Peyer's patch (tissue), 4 donors: ENCODE measurements at regions not wholly inside any gene's neighbourhood (a gene's known extent, or its start where the extent isn't known, plus 50 kb on each side); places are given as distances from the start of the nearest gene placed in this dataset.

Source experiments
- CTCF ChIP-seq, 6 experiments: fragments of 450-650 bp in 4 of 6; fragments of 200-600 bp in 2 of 6; sonication (generic) in 1 of 6; IDR thresholded peaks; one replicate each; pipeline ENCODE4 v1.5.1; 2017 to 2019; ENCODE audit warnings: antibody characterized with exemption in 6 of 6, mild to moderate bottlenecking in 3 of 6, moderate library complexity in 1 of 6
- POLR2A ChIP-seq, 2 donors: fragments of 450-650 bp; IDR thresholded peaks; one replicate each; pipeline ENCODE4 v1.5.1; 2017; ENCODE audit warnings: antibody characterized with exemption in 2 of 2, mild to moderate bottlenecking in 2 of 2, moderate library complexity in 2 of 2

GRCh38 chr6:169162249-169162648 is 91.4 kb downstream of the THBS2 start:
- no peak for TF ChIP-seq POLR2A (IDR thresholded peaks at IDR 0.05)
- no peak for TF ChIP-seq CTCF (IDR thresholded peaks at IDR 0.05)
